Activated T-cell treated with anti-CD3 and anti-CD28 coated beads, Interleukin-2, amount 50 U/mL, for 72 hours (primary cell): ENCODE measurements at regions not wholly inside any gene's neighbourhood (a gene's known extent, or its start where the extent isn't known, plus 50 kb on each side); places are given as distances from the start of the nearest gene placed in this dataset.

Experiments
- ATAC-seq, 2 donors: fragments of 150-1000 bp; cut with Tn5 transposase; replicated peaks in 1 of 2; 2 replicates each; pipeline ENCODE4 v1.10.0; 2021; ENCODE audit warnings: moderate library complexity in 2 of 2, mild to moderate bottlenecking in 1 of 2
- DNase-seq, 2 donors: peaks; one replicate each; pipeline ENCODE4 v3.0.0; 2021 to 2022; ENCODE audit warnings: mixed read lengths in 1 of 2
- H3K27ac Mint-ChIP-seq: one replicate; pipeline ENCODE4 v1.8.0; 2022; ENCODE audit warnings: mild to moderate bottlenecking, moderate library complexity, mixed read lengths
- H3K27me3 Mint-ChIP-seq: one replicate; pipeline ENCODE4 v1.8.0; 2022; ENCODE audit warnings: low read depth, mixed read lengths
- H3K36me3 Mint-ChIP-seq, 2 donors: one replicate each; pipeline ENCODE4 v1.8.0; 2022; ENCODE audit warnings: mixed read lengths in 2 of 2, mild to moderate bottlenecking in 1 of 2; ENCODE audit not compliant: insufficient read depth in 2 of 2
- H3K4me1 Mint-ChIP-seq: one replicate; pipeline ENCODE4 v1.8.0; 2022; ENCODE audit warnings: low read depth, mixed read lengths
- H3K4me3 Mint-ChIP-seq, 2 donors: one replicate each; pipeline ENCODE4 v1.8.0; 2022; ENCODE audit warnings: mild to moderate bottlenecking in 2 of 2, mixed read lengths in 2 of 2, moderate library complexity in 2 of 2
- H3K9me3 Mint-ChIP-seq, 2 donors: one replicate each; pipeline ENCODE4 v1.8.0; 2022; ENCODE audit warnings: mixed read lengths in 2 of 2

DNA sequence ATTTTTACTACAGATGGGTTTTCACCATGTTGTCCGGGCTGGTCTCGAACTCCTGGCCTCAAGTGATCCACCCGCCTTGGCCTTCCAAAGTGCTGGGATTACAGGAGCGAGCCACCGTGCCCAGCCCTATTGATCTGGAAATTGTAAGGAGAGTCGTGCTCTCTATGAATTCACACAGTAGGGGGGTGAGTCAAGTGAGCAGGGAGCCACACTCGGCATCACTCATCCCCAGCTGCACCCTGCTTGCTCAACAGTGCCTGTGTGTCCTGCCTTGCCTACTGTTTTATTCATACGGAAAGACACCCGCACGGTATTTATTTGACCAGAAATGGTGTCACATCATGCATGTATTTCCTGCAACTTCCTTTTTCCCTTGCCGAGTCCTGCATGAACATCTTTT is 157.2 kb upstream of the FOXF1 start:
- H3K9me3 Mint-ChIP-seq = peaks cover 6 to 8% of the 10 kb centered on the region in 2 donors
- ATAC-seq = no peak
- peaks cover 37% of the 10 kb centered on the region for H3K27me3 Mint-ChIP-seq
- H3K4me1 Mint-ChIP-seq = no peaks in the 10 kb centered on the region
- H3K27ac Mint-ChIP-seq = no peak overlapping the region
- peaks cover 3 to 7% of the 10 kb centered on the region in 2 donors for H3K36me3 Mint-ChIP-seq
- H3K4me3 Mint-ChIP-seq = no peak overlapping the region
- no peak for DNase-seq

DNA sequence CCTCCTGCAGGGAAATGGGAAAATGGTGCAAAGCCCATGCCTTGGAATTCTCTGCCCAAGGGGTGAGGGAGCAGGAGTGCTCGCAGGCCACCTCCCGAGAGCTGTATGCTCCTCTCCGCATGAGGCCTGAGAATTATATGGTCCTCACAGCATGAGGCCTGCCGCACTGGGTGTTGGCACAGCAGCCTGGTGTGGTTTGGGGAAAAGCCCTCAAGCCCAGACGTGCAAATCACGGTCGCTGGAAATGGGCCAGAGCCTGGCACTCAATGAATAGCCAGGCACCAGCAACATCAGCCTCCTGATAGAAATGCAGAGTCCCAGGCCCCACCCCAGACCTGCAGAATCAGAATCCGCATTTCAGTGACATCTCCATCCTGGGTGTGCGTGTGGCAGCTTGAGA is 156.4 kb upstream of the FOXF1 start:
- Mint-ChIP-seq H3K9me3 (peaks cover 6 to 8% of the 10 kb centered on the region in 2 donors), H3K27me3 (peaks cover 31% of the 10 kb centered on the region), H3K36me3 (peaks cover 3 to 7% of the 10 kb centered on the region in 2 donors), H3K27ac (no peak overlapping the region), H3K4me3 (no peak overlapping the region), H3K4me1 (no peaks in the 10 kb centered on the region)
- ATAC-seq = no peak
- no peak for DNase-seq

DNA sequence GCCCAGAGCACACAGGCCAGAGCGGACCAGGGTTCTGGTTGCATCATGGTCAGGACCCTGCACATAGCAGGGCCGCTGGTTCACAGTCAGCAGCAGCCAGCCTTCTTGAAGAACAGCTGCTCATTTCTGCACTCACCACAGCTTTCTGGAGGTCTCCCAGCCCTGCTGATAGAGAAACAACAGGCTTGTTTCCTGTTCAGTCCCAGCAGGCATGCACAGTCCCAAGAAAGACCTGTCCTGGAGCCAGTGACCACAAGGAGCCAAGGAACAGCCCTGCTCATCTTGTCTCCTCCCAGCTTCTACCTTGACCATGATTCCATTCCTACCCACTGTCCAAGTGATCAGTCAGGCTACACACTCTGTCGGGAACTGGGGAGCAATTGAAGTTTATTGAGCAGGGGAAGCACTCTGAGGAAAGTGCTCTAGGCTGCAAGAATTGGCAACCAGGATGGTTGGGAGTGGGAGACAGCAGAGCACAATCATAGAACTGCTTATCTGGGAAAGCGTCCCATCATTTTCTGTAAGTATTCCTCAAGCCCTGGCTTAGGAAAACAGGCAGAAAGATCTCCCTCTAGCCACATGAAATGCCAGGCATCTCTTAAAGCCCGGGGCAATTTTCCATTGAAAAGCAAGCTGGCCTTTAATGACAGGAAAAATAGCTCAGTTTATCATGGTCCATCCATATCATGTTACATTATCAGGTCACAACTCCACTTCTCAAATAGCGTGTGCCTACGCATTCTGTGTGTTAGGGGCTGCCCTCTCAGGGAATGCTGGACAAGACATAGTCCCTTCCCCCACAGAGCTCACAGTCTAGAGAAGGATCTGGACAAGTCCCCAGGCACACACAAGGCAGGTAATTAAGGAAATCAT is 155.4 kb upstream of the FOXF1 start:
- Mint-ChIP-seq H3K4me1 (no peaks in the 10 kb centered on the region), H3K27ac (no peak overlapping the region), H3K27me3 (peaks cover 28% of the 10 kb centered on the region), H3K4me3 (no peak overlapping the region), H3K9me3 (peaks cover 6 to 8% of the 10 kb centered on the region in 2 donors), H3K36me3 (peaks cover 3 to 7% of the 10 kb centered on the region in 2 donors)
- no peak for ATAC-seq
- no peak for DNase-seq

DNA sequence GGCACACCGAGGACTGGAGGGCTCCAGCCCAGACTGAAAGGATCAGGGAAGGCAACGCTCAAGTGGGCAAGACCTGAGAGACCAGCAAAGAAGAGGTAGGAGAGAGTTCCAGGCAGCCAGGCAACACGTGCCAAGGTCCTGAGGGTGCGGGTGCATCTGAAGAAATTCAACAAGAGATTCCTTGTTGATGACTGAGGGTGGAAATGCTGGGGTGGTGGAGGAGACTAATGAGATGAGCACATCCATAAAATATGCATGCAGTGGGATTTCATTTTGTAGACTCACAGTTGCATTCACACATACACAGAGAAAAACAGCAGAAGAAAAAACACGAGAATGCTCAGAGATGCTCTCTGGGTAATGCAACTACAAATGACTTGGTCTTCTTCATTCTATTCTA is 154.8 kb upstream of the FOXF1 start:
- ATAC-seq = no peak
- Mint-ChIP-seq H3K4me3 (no peak overlapping the region), H3K4me1 (no peaks in the 10 kb centered on the region), H3K27me3 (peaks cover 26% of the 10 kb centered on the region), H3K27ac (no peak overlapping the region), H3K9me3 (peaks cover 6 to 8% of the 10 kb centered on the region in 2 donors), H3K36me3 (peaks cover 3 to 7% of the 10 kb centered on the region in 2 donors)
- no peak for DNase-seq

DNA sequence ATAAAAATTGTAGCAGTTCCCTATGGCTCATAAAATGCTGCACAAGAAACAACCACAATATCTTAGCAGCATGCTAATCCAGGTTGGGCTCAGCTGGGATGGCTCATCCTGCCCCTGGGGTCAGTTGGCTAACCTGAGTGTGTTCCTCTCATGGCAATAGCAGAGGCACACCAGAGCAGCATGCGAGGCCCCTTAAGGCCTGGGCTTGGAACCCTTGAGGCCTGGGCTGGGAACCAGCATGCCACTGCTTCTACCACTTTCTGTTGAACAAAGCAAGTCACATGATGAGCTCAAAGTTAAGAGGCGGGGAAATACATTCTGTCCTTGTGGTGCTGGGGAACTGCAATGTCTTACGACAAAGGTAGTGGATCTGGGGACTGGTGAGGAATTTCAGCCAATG is 154.4 kb upstream of the FOXF1 start:
- Mint-ChIP-seq H3K27me3 (peaks cover 22% of the 10 kb centered on the region), H3K9me3 (peaks cover 6 to 8% of the 10 kb centered on the region in 2 donors), H3K27ac (no peak overlapping the region), H3K4me1 (no peaks in the 10 kb centered on the region), H3K4me3 (no peak overlapping the region), H3K36me3 (peaks cover 3 to 7% of the 10 kb centered on the region in 2 donors)
- ATAC-seq = no peak
- no peak for DNase-seq

DNA sequence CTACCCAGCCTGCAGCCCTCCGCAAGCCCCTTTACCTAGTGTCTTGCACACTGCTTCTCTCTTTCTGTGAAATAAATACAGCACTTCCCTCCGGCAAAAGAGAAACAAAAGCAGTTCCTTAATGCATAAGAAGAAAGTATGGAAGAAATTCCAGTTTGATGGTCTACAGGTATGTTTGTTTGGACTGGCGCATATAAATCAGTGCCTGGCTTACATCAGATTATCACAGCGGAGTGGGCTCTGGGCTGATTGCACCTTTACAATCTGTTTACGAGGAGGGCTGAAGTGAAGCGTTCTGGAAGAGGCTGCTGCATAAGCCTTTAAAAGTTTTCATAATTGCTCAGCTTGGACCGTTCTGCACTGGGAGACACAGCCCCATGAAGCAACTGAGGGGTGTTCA is 153.5 kb upstream of the FOXF1 start:
- Mint-ChIP-seq H3K4me3 (no peak overlapping the region), H3K36me3 (peaks cover 3 to 7% of the 10 kb centered on the region in 2 donors), H3K27me3 (peaks cover 15% of the 10 kb centered on the region), H3K9me3 (peaks cover 6 to 8% of the 10 kb centered on the region in 2 donors), H3K4me1 (no peaks in the 10 kb centered on the region), H3K27ac (no peak overlapping the region)
- ATAC-seq (no peak), DNase-seq (no peak)

DNA sequence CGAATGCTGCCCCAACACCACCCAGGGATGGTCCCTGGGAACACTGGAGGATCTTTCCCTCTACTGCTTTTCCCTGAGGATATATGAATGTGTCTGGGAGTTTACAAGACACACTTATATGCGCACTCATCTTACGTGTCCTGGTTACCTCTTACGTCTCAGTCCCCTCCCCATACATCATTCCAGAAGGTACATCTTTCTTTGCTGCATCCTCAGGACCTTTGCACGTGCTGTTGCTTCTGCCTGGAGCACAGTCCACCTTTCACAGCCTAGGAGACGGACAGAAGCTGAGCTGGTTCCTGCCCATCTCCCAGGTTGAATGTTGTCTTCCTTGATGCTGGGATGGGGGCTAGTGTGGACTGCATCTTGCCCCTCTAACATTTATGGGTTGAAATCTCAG is 153.0 kb upstream of the FOXF1 start:
- no peak overlapping the region for H3K4me3 Mint-ChIP-seq
- no peaks in the 10 kb centered on the region for H3K4me1 Mint-ChIP-seq
- ATAC-seq = no peak
- H3K27me3 Mint-ChIP-seq = peaks cover 17% of the 10 kb centered on the region
- no peak overlapping the region for H3K27ac Mint-ChIP-seq
- no peak for DNase-seq
- H3K9me3 Mint-ChIP-seq = peaks cover 6 to 8% of the 10 kb centered on the region in 2 donors
- peaks cover 3 to 7% of the 10 kb centered on the region in 2 donors for H3K36me3 Mint-ChIP-seq

DNA sequence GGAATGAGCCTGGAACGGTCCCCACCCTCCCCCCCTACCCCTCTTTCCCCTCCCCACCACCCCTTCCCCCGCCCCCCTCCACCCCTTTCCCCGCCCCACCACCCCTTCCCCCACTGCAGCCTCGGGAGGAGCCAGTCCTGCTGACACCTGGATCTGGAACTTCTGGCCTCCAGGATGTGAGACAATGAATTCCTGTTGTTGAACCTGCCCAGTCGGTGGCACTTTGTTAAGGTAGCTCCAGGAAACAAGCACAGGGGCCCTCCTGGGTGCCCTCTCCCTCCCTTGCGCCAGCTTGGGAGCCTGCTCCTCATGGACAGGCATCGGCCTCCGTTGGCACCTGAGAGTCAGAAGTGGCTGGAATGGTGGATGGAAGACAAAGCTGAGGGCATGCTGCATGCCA is 152.4 kb upstream of the FOXF1 start:
- DNase-seq = no peak
- no peaks in the 10 kb centered on the region for H3K4me1 Mint-ChIP-seq
- H3K27ac Mint-ChIP-seq = no peak overlapping the region
- peaks cover 6 to 11% of the 10 kb centered on the region in 2 donors for H3K9me3 Mint-ChIP-seq
- peaks cover 19% of the 10 kb centered on the region for H3K27me3 Mint-ChIP-seq
- peaks cover 3 to 7% of the 10 kb centered on the region in 2 donors for H3K36me3 Mint-ChIP-seq
- ATAC-seq = no peak
- no peak overlapping the region for H3K4me3 Mint-ChIP-seq

DNA sequence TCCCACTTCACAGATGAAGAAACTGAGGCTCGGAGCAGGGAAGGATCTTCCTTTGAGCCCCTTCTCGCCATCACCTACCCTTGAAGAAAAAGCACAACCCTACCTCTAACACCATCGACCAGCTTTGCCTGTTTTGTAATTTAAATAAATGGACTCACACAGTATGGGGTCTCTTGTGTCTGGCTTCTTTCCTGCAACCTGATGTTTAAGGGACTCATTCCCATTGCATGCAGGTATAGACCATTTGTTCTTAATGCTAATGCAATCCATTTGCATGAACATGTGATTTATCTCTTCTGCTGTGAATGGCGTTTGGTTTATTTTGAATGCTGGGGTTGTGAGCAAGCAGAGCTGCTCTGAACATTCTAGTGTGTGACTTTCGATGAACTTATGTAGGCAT is 150.8 kb upstream of the FOXF1 start:
- ATAC-seq (no peak), DNase-seq (no peak)
- no peaks in the 10 kb centered on the region for H3K4me1 Mint-ChIP-seq
- peaks cover 6 to 11% of the 10 kb centered on the region in 2 donors for H3K9me3 Mint-ChIP-seq
- peaks cover 3 to 7% of the 10 kb centered on the region in 2 donors for H3K36me3 Mint-ChIP-seq
- H3K27ac Mint-ChIP-seq = no peak overlapping the region
- H3K27me3 Mint-ChIP-seq = peaks cover 19% of the 10 kb centered on the region
- H3K4me3 Mint-ChIP-seq = no peak overlapping the region

DNA sequence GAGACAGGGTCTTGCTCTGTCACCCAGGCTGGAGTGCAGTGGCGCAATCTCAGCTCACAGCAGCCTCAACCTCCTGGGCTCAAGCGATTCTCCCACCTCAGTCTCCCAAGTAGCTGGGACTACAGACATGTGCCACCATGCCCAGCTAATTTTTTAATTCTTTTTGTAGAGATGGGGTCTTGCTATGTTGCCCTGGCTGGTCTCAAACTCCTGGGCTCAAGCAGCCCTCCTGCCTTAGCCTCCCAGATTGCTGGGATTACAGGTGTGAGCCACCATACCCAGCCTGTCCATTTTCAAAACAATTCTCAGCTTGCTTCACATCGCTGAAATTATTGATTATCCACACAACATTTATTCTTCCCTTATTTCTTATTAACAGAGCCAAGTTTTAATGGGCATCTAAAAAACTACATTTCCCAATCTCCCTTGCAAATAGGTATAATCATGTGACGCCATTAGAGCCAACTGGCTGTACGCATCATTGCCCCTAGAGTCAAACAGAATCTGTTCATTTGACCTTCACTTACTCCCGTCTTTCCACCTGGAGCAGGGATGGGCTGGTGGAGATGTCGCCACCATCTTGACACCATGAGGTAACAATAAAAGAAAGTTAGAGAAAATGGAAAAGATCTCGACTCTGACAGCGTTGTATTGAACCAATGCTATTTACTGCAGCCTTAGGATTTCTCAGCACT is 148.0 kb upstream of the FOXF1 start:
- no peaks in the 10 kb centered on the region for H3K4me1 Mint-ChIP-seq
- ATAC-seq (no peak), DNase-seq (no peak)
- H3K27me3 Mint-ChIP-seq = peaks cover 19% of the 10 kb centered on the region
- H3K4me3 Mint-ChIP-seq = no peak overlapping the region
- no peak overlapping the region for H3K27ac Mint-ChIP-seq
- no peaks in the 10 kb centered on the region for H3K36me3 Mint-ChIP-seq
- peaks cover 0 to 3% of the 10 kb centered on the region in 2 donors for H3K9me3 Mint-ChIP-seq

DNA sequence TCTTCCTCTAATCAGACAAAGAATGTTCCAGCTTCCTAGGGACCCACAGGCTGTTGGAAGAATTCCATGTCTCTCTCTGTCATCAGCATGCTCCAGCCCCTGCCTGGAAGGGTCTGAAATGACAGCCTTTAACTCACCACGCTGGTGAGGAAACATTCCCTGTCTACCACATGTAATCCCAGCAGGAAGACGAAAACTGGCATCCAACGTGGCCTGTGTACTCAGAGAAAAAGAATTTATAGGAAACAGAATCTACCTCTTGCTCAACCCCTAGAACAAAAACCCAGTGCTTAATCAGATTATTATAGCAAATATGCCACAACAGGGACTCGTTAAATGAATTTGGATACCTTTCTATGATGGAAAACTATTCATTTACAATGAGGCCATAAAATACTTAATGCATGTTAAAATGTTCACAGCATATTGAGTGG is 147.3 kb upstream of the FOXF1 start:
- H3K36me3 Mint-ChIP-seq = no peaks in the 10 kb centered on the region
- peaks cover 19% of the 10 kb centered on the region for H3K27me3 Mint-ChIP-seq
- no peaks in the 10 kb centered on the region for H3K4me1 Mint-ChIP-seq
- H3K4me3 Mint-ChIP-seq = no peak overlapping the region
- ATAC-seq (no peak), DNase-seq (no peak)
- H3K27ac Mint-ChIP-seq = no peak overlapping the region
- peaks cover 0 to 3% of the 10 kb centered on the region in 2 donors for H3K9me3 Mint-ChIP-seq

DNA sequence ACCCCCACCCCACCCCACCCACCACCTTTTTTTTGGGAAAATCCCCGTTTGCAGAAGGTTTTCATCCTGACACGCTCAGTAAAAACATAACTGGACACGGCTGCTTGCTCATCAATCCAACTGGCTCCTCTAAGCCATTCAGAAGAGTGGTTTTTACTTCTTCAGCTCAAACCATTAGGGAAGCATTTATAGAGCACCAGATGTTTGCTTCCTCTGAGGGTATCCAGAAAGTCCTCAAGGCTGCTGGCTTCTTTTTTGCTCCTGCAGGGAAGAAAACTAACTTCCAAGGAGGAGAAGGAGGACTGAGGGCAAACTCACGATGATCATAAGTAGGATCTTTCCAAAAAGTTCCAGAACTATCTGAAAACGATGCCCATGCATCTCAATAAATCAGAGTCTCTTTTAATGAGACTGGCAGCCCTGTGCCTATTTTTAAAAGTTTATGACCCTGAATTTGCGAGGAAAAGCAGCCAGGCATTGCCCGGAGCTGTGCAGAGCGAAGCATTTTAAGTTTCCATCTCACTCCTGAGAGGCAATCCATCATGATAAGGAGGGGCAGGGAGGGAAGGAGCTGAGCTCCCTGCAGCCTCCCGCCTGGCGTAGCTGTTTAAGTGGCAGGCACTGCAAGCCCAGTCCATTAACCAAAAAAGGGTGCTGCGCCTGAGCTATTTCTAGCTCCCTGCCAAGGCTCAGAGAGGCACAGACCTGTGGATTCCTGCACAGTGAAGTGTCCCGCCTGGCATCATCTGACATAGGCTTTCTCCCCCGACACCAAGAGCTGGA is 146.3 kb upstream of the FOXF1 start:
- no peak overlapping the region for H3K4me3 Mint-ChIP-seq
- ATAC-seq (no peak), DNase-seq (no peak)
- no peaks in the 10 kb centered on the region for H3K36me3 Mint-ChIP-seq
- no peak overlapping the region for H3K27ac Mint-ChIP-seq
- peaks cover 0 to 3% of the 10 kb centered on the region in 2 donors for H3K9me3 Mint-ChIP-seq
- no peaks in the 10 kb centered on the region for H3K4me1 Mint-ChIP-seq
- peaks cover 19% of the 10 kb centered on the region for H3K27me3 Mint-ChIP-seq
